BJ (cell line): ENCODE measurements at regions not wholly inside any gene's neighbourhood (a gene's known extent, or its start where the extent isn't known, plus 50 kb on each side); places are given as distances from the start of the nearest gene placed in this dataset.

Experiments
- CTCF ChIA-PET: fragments of 350-600 bp; formaldehyde crosslinking; extraction: SDS; loops from one replicate; lab custom pipeline; 2021; ENCODE audit warnings: antibody characterized with exemption, inconsistent platforms; lab: Yijun Ruan, JAX
- POLR2A ChIA-PET: fragments of 300-600 bp; sonication (Branson Sonifier 250); formaldehyde crosslinking; extraction: SDS; loops from one replicate; lab custom pipeline; 2021; ENCODE audit warnings: antibody characterized with exemption; lab: Charles Lee
- DNase-seq: peaks from one replicate; pipeline ENCODE4 v3.0.0-alpha.2; 2011; ENCODE audit warnings: low read depth
- H3K27me3 ChIP-seq: 2 replicates; pipeline ENCODE4 v1.6.0; 2011; ENCODE audit warnings: low read length; ENCODE audit not compliant: control insufficient read depth, insufficient read depth
- H3K36me3 ChIP-seq: 2 replicates; pipeline ENCODE4 v1.5.1; 2011; ENCODE audit warnings: low read length; ENCODE audit not compliant: control insufficient read depth, insufficient read depth
- H3K4me3 ChIP-seq: 2 replicates; pipeline ENCODE4 v1.5.1; 2011; ENCODE audit warnings: low read depth, mild to moderate bottlenecking, control low read depth, low read length
- TF ChIP-seq, protein P1 (sequence below): IDR thresholded peaks from 2 replicates; pipeline ENCODE4 v1.5.1; 2011; ENCODE audit warnings: low read depth, mild to moderate bottlenecking, control low read depth, inconsistent platforms, low read length, moderate library complexity; ENCODE audit not compliant: insufficient read depth

DNA sequence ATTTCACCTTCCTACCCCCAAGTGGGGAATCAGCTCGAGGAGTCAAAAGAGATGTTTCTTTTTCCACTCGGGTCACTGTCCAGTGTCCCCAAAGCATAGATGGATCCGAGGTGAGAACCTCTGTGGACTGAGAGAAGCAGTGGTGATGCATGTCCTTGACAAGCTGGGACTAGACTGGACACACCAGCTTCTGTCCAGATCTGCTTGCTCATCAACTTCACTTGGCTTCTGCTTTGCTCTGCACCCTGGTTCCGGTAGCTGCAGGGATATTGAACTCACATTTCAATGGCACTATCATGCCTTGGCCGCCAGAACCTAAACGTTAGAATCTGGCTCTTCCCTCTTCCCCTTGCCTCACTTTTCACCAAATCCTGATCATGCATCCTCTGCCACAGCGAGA lies 50.3 kb upstream of the CXCL12 start:
- Histone ChIP-seq H3K4me3 (no peak overlapping the region), H3K36me3 (no peaks in the 10 kb centered on the region), H3K27me3 (no peaks in the 10 kb centered on the region; the same call in 1 of the 2 replicates)
- POLR2A ChIA-PET, result interaction anchor here (0.7 kb wide), 1 partner anchor 76 kb away, joined by 3 read pairs; no protein-coding TSS in a partner anchor
- TF ChIP-seq, protein P1, sequence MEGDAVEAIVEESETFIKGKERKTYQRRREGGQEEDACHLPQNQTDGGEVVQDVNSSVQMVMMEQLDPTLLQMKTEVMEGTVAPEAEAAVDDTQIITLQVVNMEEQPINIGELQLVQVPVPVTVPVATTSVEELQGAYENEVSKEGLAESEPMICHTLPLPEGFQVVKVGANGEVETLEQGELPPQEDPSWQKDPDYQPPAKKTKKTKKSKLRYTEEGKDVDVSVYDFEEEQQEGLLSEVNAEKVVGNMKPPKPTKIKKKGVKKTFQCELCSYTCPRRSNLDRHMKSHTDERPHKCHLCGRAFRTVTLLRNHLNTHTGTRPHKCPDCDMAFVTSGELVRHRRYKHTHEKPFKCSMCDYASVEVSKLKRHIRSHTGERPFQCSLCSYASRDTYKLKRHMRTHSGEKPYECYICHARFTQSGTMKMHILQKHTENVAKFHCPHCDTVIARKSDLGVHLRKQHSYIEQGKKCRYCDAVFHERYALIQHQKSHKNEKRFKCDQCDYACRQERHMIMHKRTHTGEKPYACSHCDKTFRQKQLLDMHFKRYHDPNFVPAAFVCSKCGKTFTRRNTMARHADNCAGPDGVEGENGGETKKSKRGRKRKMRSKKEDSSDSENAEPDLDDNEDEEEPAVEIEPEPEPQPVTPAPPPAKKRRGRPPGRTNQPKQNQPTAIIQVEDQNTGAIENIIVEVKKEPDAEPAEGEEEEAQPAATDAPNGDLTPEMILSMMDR, result no peak
- CTCF ChIA-PET, result no interaction called here
- no peak for DNase-seq

DNA sequence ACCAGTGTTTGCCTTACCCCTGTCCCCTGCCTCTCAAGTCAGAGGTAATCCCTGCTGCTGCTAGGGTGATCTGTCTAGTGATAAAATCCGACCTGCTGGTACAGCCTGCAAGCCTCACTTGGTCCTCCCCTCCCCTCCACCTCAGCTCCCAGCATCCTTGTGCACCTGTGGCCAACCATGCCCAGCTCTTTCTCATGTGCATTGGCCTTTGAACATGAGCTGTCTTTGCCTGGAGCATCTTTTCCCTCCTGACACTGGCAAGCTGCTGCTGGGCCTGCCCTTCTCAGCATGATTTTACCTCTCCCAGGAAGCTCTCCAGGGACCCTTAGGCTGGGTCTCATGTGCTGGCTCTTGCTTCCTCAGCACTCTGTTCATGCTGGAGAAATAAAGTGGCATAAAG lies 51.3 kb upstream of the CXCL12 start:
- ChIA-PET POLR2A (interaction anchor here (0.6 kb wide), 1 partner anchor 736 kb away, joined by 4 read pairs; no protein-coding TSS in a partner anchor), CTCF (no interaction called here)
- DNase-seq, result no peak
- TF ChIP-seq, protein P1, result no peak
- H3K36me3 ChIP-seq, result no peaks in the 10 kb centered on the region
- H3K4me3 ChIP-seq, result no peak overlapping the region
- no peaks in the 10 kb centered on the region; the same call in 1 of the 2 replicates for H3K27me3 ChIP-seq

DNA sequence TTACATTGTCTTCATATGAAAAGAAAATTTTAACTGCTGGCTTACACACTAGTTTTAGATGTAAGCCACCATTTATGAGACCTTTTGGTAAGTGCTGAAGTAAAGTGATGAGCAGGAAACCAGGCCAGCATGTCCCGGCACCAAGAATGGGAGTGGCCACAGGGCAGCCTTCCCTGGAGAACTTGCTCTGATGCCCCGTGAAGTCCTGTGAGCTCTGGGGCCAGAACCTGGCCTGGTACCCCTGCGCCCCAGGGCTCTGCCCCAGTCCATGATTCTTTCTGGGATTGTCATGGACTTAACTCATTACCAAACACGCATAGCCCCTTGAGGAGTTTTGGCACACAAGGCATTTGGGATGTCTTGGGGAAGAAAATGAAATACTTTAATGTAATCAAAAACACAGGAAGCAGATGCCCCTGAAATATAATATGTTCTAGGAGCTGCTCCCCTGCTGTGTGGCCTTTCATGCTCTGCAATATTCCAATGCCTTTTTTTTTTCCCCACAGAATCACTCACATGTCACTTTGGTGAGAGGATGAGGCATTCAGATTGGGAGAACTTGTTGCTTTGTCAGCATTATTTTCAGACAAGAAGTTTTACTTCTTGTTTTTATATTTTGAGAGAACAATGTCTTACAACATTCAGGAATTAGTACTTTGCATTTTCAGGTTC lies 53.1 kb upstream of the CXCL12 start:
- no peaks in the 10 kb centered on the region for H3K27me3 ChIP-seq
- no peak for DNase-seq
- H3K36me3 ChIP-seq, result no peaks in the 10 kb centered on the region
- POLR2A ChIA-PET, result no interaction called here
- H3K4me3 ChIP-seq, result no peak overlapping the region
- TF ChIP-seq, protein P1, result no peak
- CTCF ChIA-PET, result no interaction called here

DNA sequence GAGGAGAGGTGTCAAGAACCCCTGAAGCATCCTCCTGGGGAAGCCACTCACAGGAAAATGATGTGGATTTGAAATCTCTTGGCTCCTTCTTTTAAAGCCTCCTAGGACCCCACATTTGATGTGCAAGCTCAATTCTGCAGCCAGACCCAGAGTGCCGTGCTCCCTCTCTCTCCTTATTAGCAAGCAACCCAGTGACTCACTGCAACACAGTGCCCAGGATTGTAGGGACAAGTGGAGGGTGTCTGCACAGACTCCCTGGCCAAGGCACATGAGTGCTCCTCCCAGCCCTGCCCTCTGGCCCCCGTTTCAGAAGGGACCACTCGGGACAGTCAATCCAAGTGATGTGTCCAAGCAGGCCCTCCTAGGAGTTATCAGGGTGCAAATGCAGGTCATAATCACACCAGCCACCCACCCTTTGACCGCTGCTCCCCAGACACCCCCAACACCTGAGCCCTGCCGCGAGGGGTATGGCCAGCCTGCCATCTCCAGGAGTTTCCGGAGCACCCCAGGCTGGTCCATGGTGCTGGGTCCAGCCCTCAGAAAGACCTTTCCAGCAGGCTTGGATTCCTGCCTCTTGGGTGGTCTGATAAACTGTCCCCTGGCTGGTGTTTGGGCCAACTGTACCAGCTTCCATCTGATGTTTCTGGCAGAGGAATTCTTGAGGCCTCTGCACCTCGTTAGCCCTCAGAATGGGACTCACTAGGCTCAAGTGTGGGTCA lies 54.5 kb upstream of the CXCL12 start:
- Histone ChIP-seq H3K36me3 (no peaks in the 10 kb centered on the region), H3K27me3 (no peaks in the 10 kb centered on the region), H3K4me3 (no peak overlapping the region)
- POLR2A ChIA-PET, result no interaction called here
- CTCF ChIA-PET, result interaction anchor here (0.6 to 1.2 kb wide), 2 partner anchors 11 to 21 kb away, joined by 3 to 4 read pairs; no protein-coding TSS in a partner anchor
- TF ChIP-seq, protein P1, result no peak
- no peak for DNase-seq

DNA sequence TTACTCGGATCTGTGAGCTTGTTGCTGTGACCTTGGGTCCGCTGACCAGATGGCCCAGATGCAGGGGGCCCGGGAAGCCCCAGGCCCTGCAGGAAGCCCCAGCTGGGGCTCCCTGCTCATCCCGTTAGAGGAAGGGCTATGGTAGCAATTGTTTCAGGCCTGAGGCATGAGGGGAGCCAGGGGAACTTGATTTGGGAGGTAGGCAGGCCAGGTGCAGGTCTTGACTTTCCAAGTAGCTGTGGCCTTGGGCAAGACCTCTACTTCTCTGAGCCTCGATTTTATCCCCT lies 55.0 kb upstream of the CXCL12 start:
- CTCF ChIA-PET, result interaction anchor here (0.6 to 1.2 kb wide), 2 partner anchors 12 to 21 kb away, joined by 3 to 4 read pairs; no protein-coding TSS in a partner anchor

More for the DNA sequence above, 55.0 kb upstream of the CXCL12 start:
- TF ChIP-seq, protein P1, result no peak
- no peak for DNase-seq
- POLR2A ChIA-PET, result no interaction called here
- Histone ChIP-seq H3K36me3 (no peaks in the 10 kb centered on the region), H3K27me3 (no peaks in the 10 kb centered on the region), H3K4me3 (no peak overlapping the region)
